Large intestine (tissue), 3 donors: ENCODE measurements at regions not wholly inside any gene's neighbourhood (a gene's known extent, or its start where the extent isn't known, plus 50 kb on each side); places are given as distances from the start of the nearest gene placed in this dataset.
A peak's percentile ranks its signal among the peaks of the same experiment; 100 is the strongest.
"Not testable (repeated sequence)": the region's sequence is repeated elsewhere in the genome, so short reads cannot be mapped to it uniquely, and the experiment has no call there.

Experiments used
- DNase-seq, 2 donors: peaks; one replicate each; pipeline versions ENCODE4 v3.0.0 to v3.0.0-alpha.2; 2013
- H3K27ac ChIP-seq: one replicate; pipeline ENCODE4 v1.5.1; 2013; ENCODE audit warnings: low read length
- H3K27me3 ChIP-seq: 2 replicates; pipeline ENCODE4 v1.6.1; 2013; ENCODE audit warnings: low read length; ENCODE audit not compliant: control insufficient read depth, insufficient read depth
- H3K36me3 ChIP-seq: 2 replicates; pipeline ENCODE4 v1.6.1; 2013; ENCODE audit warnings: low read length; ENCODE audit not compliant: control insufficient read depth, insufficient read depth
- H3K4me1 ChIP-seq: one replicate; pipeline ENCODE4 v1.6.1; 2013; ENCODE audit warnings: low read length; ENCODE audit not compliant: control insufficient read depth, insufficient read depth
- H3K4me3 ChIP-seq: one replicate; pipeline ENCODE4 v1.5.1; 2013; ENCODE audit warnings: low read length
- H3K9me3 ChIP-seq: one replicate; pipeline ENCODE4 v1.6.1; 2013; ENCODE audit warnings: mild to moderate bottlenecking, low read depth, low read length, moderate library complexity; ENCODE audit not compliant: control insufficient read depth
- WGBS: methylation state at CpG from one replicate; pipeline ENCODE4 v1.1.5; 2013; ENCODE audit warnings: low lambda C conversion rate; ENCODE audit not compliant: insufficient coverage; 5-methylcytosine and 5-hydroxymethylcytosine counted together

GRCh38 chr6:22149501-22150367, 147.1 kb downstream of the PRL start:
- H3K36me3 ChIP-seq: no peaks in the 10 kb centered on the region
- peaks cover 4% of the 10 kb centered on the region for H3K9me3 ChIP-seq
- H3K27me3 ChIP-seq: no peaks in the 10 kb centered on the region
- H3K4me1 ChIP-seq: peaks cover 8% of the 10 kb centered on the region
- DNase-seq: peak in 1 of 2 donors; percentile 28
- no CpG with 5 or more reads among the region's 11 CpGs for WGBS
- H3K27ac ChIP-seq: peak overlapping the region; percentile 64
- no peak overlapping the region for H3K4me3 ChIP-seq

- Histone ChIP-seq H3K27ac (no peak overlapping the region), H3K4me1 (peaks cover 8% of the 10 kb centered on the region)
These were observed 146.3 kb downstream of the PRL start for GRCh38 chr6:22150368-22151035.

DNA sequence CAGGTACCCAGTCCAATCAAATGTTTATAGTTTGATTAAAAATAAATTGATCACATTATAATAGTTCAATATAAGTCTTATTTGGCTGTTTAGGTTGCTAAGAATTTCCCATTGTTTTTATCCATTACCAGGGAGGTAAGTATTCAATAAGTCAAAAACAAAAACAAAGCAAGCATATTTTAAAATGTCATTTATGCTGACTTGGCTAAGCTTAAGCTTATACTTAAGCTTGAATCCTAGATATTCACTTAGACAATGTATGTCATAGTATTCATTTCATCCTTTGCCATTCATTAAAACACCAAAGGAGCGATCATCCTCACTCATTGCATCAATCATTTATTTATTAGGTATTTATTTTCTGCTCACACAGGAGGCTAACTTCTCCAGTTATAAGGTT, 144.9 kb downstream of the PRL start:
- no peak overlapping the region for H3K27ac ChIP-seq
- H3K27me3 ChIP-seq: no peaks in the 10 kb centered on the region
- no peak overlapping the region for H3K4me3 ChIP-seq
- H3K36me3 ChIP-seq: no peaks in the 10 kb centered on the region
- WGBS: 80% methylated on average over 1 of the region's 1 CpG
- peaks cover 8% of the 10 kb centered on the region for H3K4me1 ChIP-seq
- no peak for DNase-seq
- no peaks in the 10 kb centered on the region for H3K9me3 ChIP-seq

More at GRCh38 chr6:22150368-22151035, 146.3 kb downstream of the PRL start:
- no peaks in the 10 kb centered on the region for H3K27me3 ChIP-seq
- no peaks in the 10 kb centered on the region for H3K36me3 ChIP-seq
- no peak overlapping the region for H3K4me3 ChIP-seq
- DNase-seq: no peak
- peaks cover 4% of the 10 kb centered on the region for H3K9me3 ChIP-seq

GRCh38 chr6:22152841-22153240, 144.0 kb downstream of the PRL start:
- Histone ChIP-seq H3K4me1 (peaks cover 5% of the 10 kb centered on the region), H3K4me3 (no peak overlapping the region), H3K36me3 (no peaks in the 10 kb centered on the region), H3K27me3 (no peaks in the 10 kb centered on the region), H3K27ac (no peak overlapping the region), H3K9me3 (no peaks in the 10 kb centered on the region)
- DNase-seq: no peak

DNA sequence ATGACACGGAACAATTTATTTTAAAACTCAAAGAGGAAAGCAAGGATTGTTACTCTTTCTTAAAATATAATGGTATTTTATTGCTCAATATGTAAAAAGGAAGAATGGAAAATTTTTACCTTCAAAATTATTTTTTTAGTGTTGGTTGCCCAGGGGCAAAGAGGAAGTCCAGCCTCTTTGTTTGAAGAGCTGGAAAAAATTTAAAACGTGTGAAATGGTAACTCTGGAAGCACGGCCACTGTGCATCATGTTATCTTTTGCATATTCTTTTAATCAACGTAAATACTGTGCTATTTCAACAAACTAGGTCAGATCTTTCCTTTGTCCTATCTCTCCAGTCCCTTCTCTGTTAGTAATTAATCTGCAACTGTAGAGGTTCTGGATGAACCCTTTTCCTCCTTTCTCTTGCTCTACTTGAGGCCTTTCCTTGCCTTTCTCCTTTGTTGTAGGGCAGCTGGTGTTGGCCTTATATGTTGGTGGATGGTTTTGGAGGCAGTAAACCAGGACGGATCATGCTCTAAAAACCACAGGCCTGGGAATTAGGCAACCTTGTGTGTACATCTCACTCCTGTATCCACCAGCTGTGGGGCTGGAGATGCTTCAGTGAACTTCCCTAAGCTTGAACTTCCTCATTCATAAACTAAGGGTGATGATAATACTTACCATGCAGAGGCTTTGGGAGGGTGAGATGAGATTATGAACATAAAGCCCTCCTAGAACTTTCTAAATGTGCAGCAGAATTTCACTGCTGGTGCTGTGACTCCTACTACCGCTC, 143.3 kb downstream of the PRL start:
- no peak overlapping the region for H3K27ac ChIP-seq
- DNase-seq: no peak
- H3K4me3 ChIP-seq: no peak overlapping the region
- H3K4me1 ChIP-seq: peaks cover 3% of the 10 kb centered on the region
- no peaks in the 10 kb centered on the region for H3K27me3 ChIP-seq
- WGBS: 85% methylated on average over 4 of the region's 6 CpGs
- H3K36me3 ChIP-seq: no peaks in the 10 kb centered on the region
- no peaks in the 10 kb centered on the region for H3K9me3 ChIP-seq

DNA sequence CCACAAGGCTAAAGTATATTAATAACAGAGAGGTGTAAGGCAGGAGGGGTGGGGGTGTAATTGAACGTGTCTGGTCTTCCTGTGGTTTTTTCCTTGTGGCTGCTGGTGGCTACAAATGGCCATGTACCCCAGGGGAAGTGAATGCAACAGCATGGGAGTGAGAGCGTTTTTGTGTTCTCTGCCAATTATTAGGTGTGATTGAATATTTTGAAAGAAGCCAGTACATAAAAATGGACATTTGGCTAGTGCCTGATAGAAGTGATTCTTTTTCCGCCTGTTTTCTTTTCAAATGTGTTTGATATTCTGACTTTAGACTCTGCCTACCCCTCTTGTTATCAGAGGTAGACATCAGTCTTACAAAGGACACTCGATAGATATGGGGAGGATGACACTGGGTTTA, 141.3 kb downstream of the PRL start:
- Histone ChIP-seq H3K27ac (no peak overlapping the region), H3K4me1 (no peaks in the 10 kb centered on the region), H3K9me3 (no peaks in the 10 kb centered on the region), H3K27me3 (no peaks in the 10 kb centered on the region), H3K36me3 (no peaks in the 10 kb centered on the region), H3K4me3 (no peak overlapping the region)
- WGBS: 100% methylated on average over 1 of the region's 4 CpGs
- no peak for DNase-seq

GRCh38 chr6:22157233-22157632, 139.6 kb downstream of the PRL start:
- Histone ChIP-seq H3K27ac (no peak overlapping the region), H3K4me1 (no peaks in the 10 kb centered on the region), H3K27me3 (no peaks in the 10 kb centered on the region), H3K9me3 (no peaks in the 10 kb centered on the region), H3K36me3 (no peaks in the 10 kb centered on the region), H3K4me3 (no peak overlapping the region)
- DNase-seq: no peak
- 63% methylated on average over 1 of the region's 4 CpGs for WGBS

DNA sequence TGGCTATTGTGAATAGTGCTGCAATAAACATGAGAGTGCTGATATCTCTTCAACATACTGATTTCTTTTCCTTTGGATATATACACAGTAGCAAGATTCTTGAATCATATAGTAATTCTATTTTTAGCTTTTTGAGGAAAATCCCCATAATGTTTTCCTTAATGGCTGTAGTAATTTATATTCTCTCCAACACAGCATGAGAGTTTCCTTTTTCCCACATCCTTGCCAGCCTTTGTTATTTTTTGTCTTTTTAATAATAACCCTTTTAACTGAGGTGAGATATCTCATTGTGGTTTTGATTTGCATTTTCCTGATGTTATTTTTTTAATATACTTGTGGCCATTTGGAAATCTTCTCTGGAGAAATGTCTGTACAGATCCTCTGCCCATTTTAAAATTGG, 132.6 kb downstream of the PRL start:
- Histone ChIP-seq H3K4me3 (no peak overlapping the region), H3K27me3 (no peaks in the 10 kb centered on the region), H3K4me1 (no peaks in the 10 kb centered on the region), H3K9me3 (no peaks in the 10 kb centered on the region), H3K36me3 (no peaks in the 10 kb centered on the region), H3K27ac (no peak overlapping the region)
- DNase-seq: no peak

GRCh38 chr6:22171006-22171405, 125.8 kb downstream of the PRL start:
- DNase-seq, H3K27me3 ChIP-seq, H3K4me1 ChIP-seq, H3K4me3 ChIP-seq, H3K36me3 ChIP-seq, H3K27ac ChIP-seq: not testable (repeated sequence)
- 96% methylated on average over 4 of the region's 5 CpGs for WGBS
- peaks cover 17% of the 10 kb centered on the region for H3K9me3 ChIP-seq

GRCh38 chr6:22171885-22172284, 125.0 kb downstream of the PRL start:
- not testable (repeated sequence) for DNase-seq, H3K27me3 ChIP-seq, H3K27ac ChIP-seq, H3K36me3 ChIP-seq, H3K4me1 ChIP-seq, H3K4me3 ChIP-seq
- WGBS: no CpG with 5 or more reads among the region's 15 CpGs
- H3K9me3 ChIP-seq: peaks cover 17% of the 10 kb centered on the region
